Mesodermal cell (in vitro differentiated cells): ENCODE measurements at regions not wholly inside any gene's neighbourhood (a gene's known extent, or its start where the extent isn't known, plus 50 kb on each side); places are given as distances from the start of the nearest gene placed in this dataset.

Experiments
- H3K27ac ChIP-seq: 2 replicates; pipeline ENCODE4 v1.7.0; 2013; ENCODE audit warnings: mild to moderate bottlenecking, low read depth, low read length, moderate library complexity; ENCODE audit not compliant: severe bottlenecking
- H3K36me3 ChIP-seq: 2 replicates; pipeline ENCODE4 v1.7.1; 2013; ENCODE audit warnings: mild to moderate bottlenecking, low read length, moderate library complexity; ENCODE audit not compliant: control insufficient read depth, insufficient read depth
- H3K4me1 ChIP-seq: one replicate; pipeline ENCODE4 v1.7.1; 2013; ENCODE audit warnings: mild to moderate bottlenecking, low read length; ENCODE audit not compliant: insufficient read depth, control insufficient read depth, poor library complexity, severe bottlenecking
- H3K4me3 ChIP-seq: 2 replicates; pipeline ENCODE4 v1.7.0; 2013; ENCODE audit warnings: low read length, control low read depth, mild to moderate bottlenecking; ENCODE audit not compliant: insufficient read depth, poor library complexity, severe bottlenecking; ENCODE audit errors: extremely low read depth
- H3K9me3 ChIP-seq: 2 replicates; pipeline ENCODE4 v1.7.1; 2013; ENCODE audit warnings: mild to moderate bottlenecking, low read length, moderate library complexity; ENCODE audit not compliant: control insufficient read depth
- WGBS, 2 experiments: methylation state at CpG; one replicate each; pipeline ENCODE4 v1.1.5; 2013; ENCODE audit warnings: missing lambda C conversion rate in 2 of 2; ENCODE audit not compliant: insufficient coverage in 2 of 2; 5-methylcytosine and 5-hydroxymethylcytosine counted together

DNA sequence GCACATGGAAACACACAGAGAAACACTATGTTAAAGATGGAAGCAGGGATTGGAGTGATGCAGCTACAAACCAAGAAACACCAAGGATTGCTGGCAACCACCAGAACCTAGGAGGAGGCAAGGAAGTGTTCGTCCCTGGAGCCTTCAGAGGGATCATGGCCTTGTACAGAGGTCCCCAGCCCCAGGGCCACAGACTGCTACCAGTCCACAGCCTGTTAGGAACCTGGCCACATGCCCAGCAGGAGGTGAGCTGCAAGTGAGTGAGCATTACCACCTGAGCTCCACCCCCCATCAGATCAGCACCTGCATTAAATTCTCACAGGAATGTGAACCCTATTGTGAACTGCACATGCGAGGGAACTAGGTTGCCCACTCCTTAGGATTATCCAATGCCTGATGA lies 505.7 kb upstream of the MDFIC2 start:
- no peak overlapping the region for H3K27ac ChIP-seq
- no peak overlapping the region for H3K4me3 ChIP-seq
- H3K9me3 ChIP-seq = no peaks in the 10 kb centered on the region
- H3K36me3 ChIP-seq = no peaks in the 10 kb centered on the region
- no peaks in the 10 kb centered on the region for H3K4me1 ChIP-seq
- 90 to 94% methylated on average over 2 of the region's 2 CpGs for WGBS, 2 experiments

DNA sequence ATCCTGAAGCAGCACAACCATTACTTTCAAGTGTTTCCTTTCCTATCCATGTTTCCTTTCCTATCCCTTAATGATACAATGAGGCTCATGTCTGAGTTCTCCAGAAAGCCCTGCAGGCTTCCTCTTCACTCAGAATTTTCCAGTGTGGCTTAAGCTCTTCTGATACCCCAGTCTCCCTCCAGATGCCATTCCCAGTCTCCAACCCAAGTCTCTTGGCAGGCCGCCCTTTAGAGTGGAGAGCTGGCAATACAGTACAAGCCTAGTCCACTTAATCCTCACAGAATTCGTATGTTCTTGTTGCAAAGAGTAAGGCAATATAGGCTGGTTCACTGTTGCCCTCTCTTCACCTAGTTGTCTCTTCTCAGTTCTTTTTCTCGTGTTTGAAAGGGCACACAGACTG lies 503.9 kb upstream of the MDFIC2 start:
- Histone ChIP-seq H3K4me1 (no peaks in the 10 kb centered on the region), H3K4me3 (no peak overlapping the region), H3K9me3 (no peaks in the 10 kb centered on the region), H3K27ac (no peak overlapping the region), H3K36me3 (no peaks in the 10 kb centered on the region)
- WGBS, 2 experiments = 78 to 94% methylated on average over 2 to 3 of the region's 3 CpGs

DNA sequence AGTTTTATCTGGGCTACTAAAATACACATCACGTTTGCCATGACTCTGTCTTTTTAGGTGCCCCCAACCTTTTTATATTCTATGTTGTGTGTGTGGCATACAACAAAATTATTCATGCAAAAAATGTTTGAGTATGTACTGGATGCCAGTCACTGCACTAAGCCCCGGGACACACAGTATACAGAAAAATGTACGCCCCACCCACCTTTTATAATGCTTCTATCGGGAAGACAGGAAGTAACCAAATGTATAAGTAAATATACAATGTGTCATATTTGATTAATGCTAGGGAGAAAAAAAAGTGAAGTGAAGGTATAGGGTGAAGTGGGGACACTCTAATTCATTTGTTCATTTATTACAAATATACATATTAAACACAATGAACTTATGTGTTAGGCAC lies 503.4 kb upstream of the MDFIC2 start:
- WGBS, 2 experiments = no CpG with 5 or more reads among the region's 4 CpGs

DNA sequence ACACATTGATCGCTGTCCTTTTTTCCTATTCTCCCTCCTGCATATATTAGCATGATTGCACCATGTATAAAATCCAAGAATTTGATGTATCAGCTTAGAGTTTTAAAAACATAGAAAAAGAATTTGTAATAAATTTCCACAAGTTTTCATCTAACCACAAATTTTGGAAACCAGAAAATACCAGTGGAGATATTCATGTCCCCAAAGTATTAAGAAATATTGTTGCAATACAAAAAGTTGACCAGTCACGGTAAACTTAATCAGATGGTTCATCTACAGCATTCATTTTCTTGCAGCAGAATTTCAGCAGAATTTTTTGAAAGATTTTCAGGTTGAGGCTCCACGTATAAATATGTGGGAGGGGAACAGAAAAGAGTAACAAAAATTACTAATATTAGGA lies 500.9 kb upstream of the MDFIC2 start:
- 86% methylated on average over 1 of the region's 3 CpGs; no CpG with 5 or more reads in 1 of the 2 experiments for WGBS, 2 experiments
- H3K4me1 ChIP-seq = no peaks in the 10 kb centered on the region

More for the DNA sequence above, 503.4 kb upstream of the MDFIC2 start:
- Histone ChIP-seq H3K36me3 (no peaks in the 10 kb centered on the region), H3K9me3 (no peaks in the 10 kb centered on the region), H3K27ac (no peak overlapping the region), H3K4me3 (no peak overlapping the region), H3K4me1 (no peaks in the 10 kb centered on the region)

DNA sequence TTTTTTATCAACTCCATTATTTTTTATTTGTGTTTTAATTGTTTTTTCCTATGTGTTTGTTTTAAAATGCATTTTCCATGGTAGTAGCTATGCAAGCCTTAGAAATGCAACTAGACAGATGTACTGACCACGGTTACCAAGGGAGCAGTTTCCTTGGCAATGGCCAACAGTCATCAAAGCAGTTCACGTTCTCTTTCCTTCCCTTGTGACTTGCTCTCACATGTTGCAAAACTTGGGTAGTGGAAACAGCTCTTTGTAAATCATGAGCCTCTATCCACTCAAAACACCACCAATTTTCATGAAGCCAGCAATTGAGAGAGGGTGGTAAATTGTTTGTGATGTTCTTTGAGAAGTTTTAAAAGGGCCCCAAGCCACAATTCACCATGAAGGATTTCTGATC lies 499.4 kb upstream of the MDFIC2 start:
- 86% methylated on average over 2 of the region's 2 CpGs; no CpG with 5 or more reads in 1 of the 2 experiments for WGBS, 2 experiments
- H3K36me3 ChIP-seq = no peaks in the 10 kb centered on the region
- H3K4me3 ChIP-seq = no peak overlapping the region
- no peak overlapping the region for H3K27ac ChIP-seq
- H3K4me1 ChIP-seq = no peaks in the 10 kb centered on the region
- H3K9me3 ChIP-seq = no peaks in the 10 kb centered on the region

More for the DNA sequence above, 500.9 kb upstream of the MDFIC2 start:
- Histone ChIP-seq H3K4me3 (no peak overlapping the region), H3K9me3 (no peaks in the 10 kb centered on the region), H3K27ac (no peak overlapping the region), H3K36me3 (no peaks in the 10 kb centered on the region)

DNA sequence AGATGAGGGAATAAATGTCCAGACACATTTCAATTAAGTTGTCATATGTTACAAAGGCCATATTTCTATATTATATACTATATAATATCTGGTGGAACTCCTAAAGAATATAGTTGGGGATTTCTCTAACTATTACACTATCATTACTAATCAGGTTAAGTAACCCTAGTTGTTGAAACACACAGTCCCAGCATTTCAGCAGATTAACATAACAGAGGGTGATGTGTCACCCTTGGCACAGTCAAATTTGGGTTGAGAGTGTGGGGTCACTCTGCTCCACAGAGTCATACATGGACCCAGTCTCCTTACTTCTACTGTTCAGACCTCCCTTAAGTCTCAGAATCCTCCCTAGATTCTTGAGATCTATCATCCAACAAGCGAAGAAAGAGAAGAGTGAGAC lies 496.4 kb upstream of the MDFIC2 start:
- Histone ChIP-seq H3K4me1 (no peaks in the 10 kb centered on the region), H3K4me3 (no peak overlapping the region), H3K27ac (no peak overlapping the region), H3K9me3 (no peaks in the 10 kb centered on the region), H3K36me3 (no peaks in the 10 kb centered on the region)
- WGBS, 2 experiments = 80% methylated on average over 1 of the region's 1 CpG; no CpG with 5 or more reads in 1 of the 2 experiments

DNA sequence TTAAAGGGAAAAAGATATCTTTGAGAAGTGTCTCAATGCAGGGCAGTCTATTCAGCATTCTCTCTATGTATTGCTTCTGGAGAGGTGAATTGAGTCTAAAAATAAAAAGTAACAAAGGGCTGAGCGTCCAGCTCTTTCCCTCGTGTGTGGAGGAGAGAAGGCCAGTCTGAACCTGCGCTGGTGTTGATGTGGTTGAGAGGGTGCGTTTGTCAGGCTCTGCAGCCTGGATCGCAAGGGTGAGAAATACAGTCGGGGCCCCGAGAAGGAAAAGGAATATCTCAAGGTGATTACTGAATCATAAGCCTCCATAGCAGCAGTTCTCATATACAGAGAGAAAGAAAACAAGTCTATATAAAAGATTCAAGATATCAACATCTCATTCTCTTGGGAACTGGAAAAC lies 494.1 kb upstream of the MDFIC2 start:
- Histone ChIP-seq H3K36me3 (no peaks in the 10 kb centered on the region), H3K4me3 (no peak overlapping the region), H3K9me3 (no peaks in the 10 kb centered on the region), H3K27ac (no peak overlapping the region), H3K4me1 (no peaks in the 10 kb centered on the region)
- WGBS, 2 experiments = 86 to 93% methylated on average over 3 to 4 of the region's 7 CpGs

DNA sequence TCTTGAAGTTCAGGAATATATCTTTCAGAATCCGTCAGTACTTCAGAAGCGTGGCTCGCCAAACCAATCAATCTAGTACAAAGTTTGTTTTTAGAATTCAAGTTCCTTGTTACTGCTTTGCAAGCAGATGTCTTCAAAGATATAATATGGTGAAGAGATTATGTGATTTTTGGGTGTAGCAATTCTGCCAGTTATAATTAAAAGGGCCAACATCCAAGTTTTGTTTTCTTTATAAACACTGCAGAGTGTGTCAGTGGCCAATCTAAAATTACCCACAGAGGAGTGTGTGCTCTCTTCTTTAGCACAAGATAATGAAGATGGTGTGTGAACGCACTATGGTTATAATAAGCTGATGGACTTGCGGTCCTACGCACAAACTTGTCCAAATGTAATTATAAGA lies 493.6 kb upstream of the MDFIC2 start:
- no CpG with 5 or more reads among the region's 6 CpGs for WGBS, 2 experiments
- no peaks in the 10 kb centered on the region for H3K36me3 ChIP-seq
- no peaks in the 10 kb centered on the region for H3K9me3 ChIP-seq

DNA sequence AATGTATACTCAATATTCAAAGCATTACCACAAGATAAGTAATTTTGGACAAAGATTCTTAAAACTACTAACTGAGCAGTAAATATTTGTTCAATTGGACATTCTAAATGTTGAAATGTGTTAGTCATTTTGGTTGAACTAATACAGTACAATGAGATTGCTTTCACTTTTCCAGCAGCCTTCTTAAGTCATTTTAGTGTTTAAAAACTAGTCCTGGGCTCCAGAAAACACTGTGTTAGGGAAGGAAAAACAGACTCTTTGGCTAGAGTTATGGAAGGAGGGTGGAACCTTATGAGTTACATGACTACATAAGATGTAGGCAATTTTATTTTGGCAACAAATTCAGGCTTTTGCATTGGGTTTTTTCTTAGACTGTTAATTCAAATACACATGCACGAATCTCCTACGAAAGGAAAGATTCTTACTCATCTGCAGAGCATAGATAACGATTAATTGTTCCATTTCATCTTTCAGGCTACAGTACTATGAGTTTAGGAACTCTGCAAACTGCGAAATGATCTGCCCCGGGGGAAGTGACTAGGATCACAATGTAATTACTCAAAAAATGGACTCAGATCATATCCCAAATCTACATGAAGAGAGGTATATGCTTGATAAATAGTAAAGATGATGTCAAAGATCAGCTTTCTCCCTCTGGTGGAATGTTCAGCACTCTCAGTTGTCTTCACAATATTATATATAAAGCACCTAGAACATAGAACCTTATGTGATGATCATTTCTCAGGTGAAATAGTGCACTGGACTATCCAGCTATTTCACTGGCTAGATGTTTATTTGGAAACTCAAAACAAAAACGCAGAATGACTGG lies 492.8 kb upstream of the MDFIC2 start:
- Histone ChIP-seq H3K36me3 (no peaks in the 10 kb centered on the region), H3K27ac (no peak overlapping the region), H3K4me1 (no peaks in the 10 kb centered on the region), H3K4me3 (no peak overlapping the region), H3K9me3 (no peaks in the 10 kb centered on the region)
- 94 to 95% methylated on average over 3 to 4 of the region's 6 CpGs for WGBS, 2 experiments

More for the DNA sequence above, 493.6 kb upstream of the MDFIC2 start:
- Histone ChIP-seq H3K4me3 (no peak overlapping the region), H3K4me1 (no peaks in the 10 kb centered on the region), H3K27ac (no peak overlapping the region)

DNA sequence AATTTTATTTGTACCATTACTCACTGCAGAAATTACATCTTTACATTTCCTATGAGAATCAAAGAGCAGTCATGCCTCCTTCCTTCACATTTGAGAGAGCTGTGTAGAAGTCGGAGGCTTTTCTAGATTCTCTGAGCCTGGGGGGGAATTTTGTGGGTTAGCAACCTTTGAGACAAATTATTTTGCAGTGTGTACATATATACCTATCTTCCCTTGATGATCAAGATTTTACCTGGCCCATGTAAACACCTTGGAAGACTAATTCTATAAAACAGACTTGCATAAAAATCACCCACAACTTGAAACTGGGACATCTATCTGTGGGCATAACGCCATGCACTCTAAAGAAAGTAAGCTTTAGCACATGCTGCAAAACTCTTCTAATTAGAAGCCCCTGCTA lies 491.5 kb upstream of the MDFIC2 start:
- WGBS, 2 experiments = 75% methylated on average over 1 of the region's 2 CpGs
- Histone ChIP-seq H3K36me3 (no peaks in the 10 kb centered on the region), H3K4me1 (no peaks in the 10 kb centered on the region), H3K4me3 (no peak overlapping the region), H3K9me3 (no peaks in the 10 kb centered on the region), H3K27ac (no peak overlapping the region)

DNA sequence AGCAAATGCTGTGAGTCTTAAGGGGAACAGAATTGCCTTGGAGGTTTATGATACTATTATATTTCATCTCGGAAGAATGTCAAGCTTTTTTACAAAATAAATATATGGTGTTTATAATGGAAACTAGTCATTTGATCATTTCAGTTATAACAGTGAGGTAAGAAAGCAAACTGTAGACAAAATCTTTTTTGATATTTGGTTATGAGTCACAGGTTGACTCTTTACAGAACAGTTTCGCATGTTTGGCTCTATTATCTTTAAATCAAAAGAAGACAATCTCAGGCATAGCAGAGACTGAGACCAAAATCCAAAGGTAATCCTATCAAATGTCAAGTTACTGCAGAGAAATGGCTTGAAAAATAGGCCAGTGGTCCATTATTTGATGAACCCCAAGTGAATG lies 490.9 kb upstream of the MDFIC2 start:
- H3K27ac ChIP-seq = no peak overlapping the region
- H3K9me3 ChIP-seq = no peaks in the 10 kb centered on the region
- H3K4me3 ChIP-seq = no peak overlapping the region
- H3K36me3 ChIP-seq = no peaks in the 10 kb centered on the region
- 33 to 40% methylated on average over 1 of the region's 2 CpGs for WGBS, 2 experiments
- no peaks in the 10 kb centered on the region for H3K4me1 ChIP-seq
